ENCODE measurements at regions not wholly inside any gene's neighbourhood (a gene's known extent, or its start where the extent isn't known, plus 50 kb on each side); places are given as distances from the start of the nearest gene placed in this dataset.
"Not testable (repeated sequence)": the region's sequence is repeated elsewhere in the genome, so short reads cannot be mapped to it uniquely, and the experiment has no call there.

DNA sequence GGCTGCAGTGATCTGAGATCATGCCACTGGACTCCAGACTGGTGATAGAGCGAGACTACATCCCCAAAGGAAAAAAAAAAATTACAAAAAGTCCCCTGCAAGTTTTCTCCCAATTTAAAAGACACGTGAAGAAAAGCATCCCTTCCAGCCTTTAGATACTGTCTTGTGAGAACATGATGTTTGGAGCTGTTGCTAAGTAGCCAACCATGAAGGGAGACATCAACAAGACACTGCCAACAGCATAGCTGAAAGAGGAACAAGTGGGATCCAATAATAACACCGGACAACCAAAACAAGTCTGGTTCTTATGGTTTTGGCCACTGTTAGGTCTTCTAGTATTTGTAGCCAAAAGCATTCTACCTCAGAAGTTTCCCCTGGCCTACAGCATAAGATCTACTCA lies 118.9 kb upstream of the CCDC180 start:
- DNase-seq (ENCODE audit: extremely low spot score) = no peak
- no peaks in the 10 kb centered on the region for H3K9me3 ChIP-seq
- H3K27me3 ChIP-seq = no peaks in the 10 kb centered on the region
- intact Hi-C loops (cut with DNase I) = no loop called here
- H3K4me1 ChIP-seq = peaks cover 0 to 5% (median 0%) of the 10 kb centered on the region in 4 donors
- H3K27ac ChIP-seq (replicated peaks in 1 of 4) = no peak overlapping the region
- H3K4me3 ChIP-seq = no peak overlapping the region
- whole genome bisulfite sequencing = 54% methylated on average over 3 of the region's 3 CpGs
- H3K36me3 ChIP-seq = no peaks in the 10 kb centered on the region
- TF ChIP-seq POLR2AphosphoS5 (IDR thresholded peaks at IDR 0.05) = no peak
- no peak for TF ChIP-seq POLR2A (IDR thresholded peaks at IDR 0.05; ENCODE audit: low read depth)
- TF ChIP-seq EP300 (IDR thresholded peaks at IDR 0.05) = no peak
- TF ChIP-seq CTCF (IDR thresholded peaks at IDR 0.05) = no peak

DNA sequence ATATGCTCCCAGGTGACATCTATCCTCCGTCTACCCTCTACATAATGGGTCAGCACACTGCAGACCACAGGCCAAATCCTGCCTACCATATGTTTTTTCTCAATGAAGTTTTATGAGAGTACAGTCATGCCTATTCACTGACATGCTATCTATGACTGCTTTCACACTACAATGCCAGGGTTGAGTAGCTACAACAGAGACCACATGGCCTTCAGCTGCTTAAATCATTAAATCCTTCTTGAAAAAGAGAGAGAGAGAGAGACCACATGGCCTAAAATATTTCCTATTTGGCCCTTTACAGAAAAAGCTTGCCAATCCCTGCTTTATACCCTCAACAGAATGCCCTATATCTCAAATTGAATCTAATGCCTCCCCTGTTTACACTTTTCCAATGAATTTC lies 119.8 kb upstream of the CCDC180 start:
- H3K4me1 ChIP-seq; intact Hi-C loops (cut with DNase I); DNase-seq (ENCODE audit: extremely low spot score); H3K36me3 ChIP-seq; H3K4me3 ChIP-seq; H3K27me3 ChIP-seq; H3K9me3 ChIP-seq; H3K27ac ChIP-seq (replicated peaks in 1 of 4): not testable (repeated sequence)
- 87% methylated on average over 1 of the region's 1 CpG for WGBS

- intact Hi-C loops (cut with DNase I) = no loop called here
- Histone ChIP-seq H3K27ac (replicated peaks in 1 of 4) (no peak overlapping the region), H3K36me3 (no peaks in the 10 kb centered on the region), H3K4me3 (no peak overlapping the region), H3K27me3 (no peaks in the 10 kb centered on the region), H3K4me1 (peaks cover 0 to 5% (median 0%) of the 10 kb centered on the region in 4 donors), H3K9me3 (no peaks in the 10 kb centered on the region)
- WGBS = 85% methylated on average over 1 of the region's 1 CpG
- DNase-seq (ENCODE audit: extremely low spot score) = no peak
- TF ChIP-seq CTCF (IDR thresholded peaks at IDR 0.05) (no peak), POLR2A (IDR thresholded peaks at IDR 0.05; ENCODE audit: low read depth) (no peak), POLR2AphosphoS5 (IDR thresholded peaks at IDR 0.05) (no peak), EP300 (IDR thresholded peaks at IDR 0.05) (no peak)
Observed at GRCh38 chr9:97186493-97186892, 121.0 kb upstream of the CCDC180 start.

GRCh38 chr9:97182532-97182931 lies 124.9 kb upstream of the CCDC180 start:
- intact Hi-C loops (cut with DNase I); H3K27me3 ChIP-seq; H3K4me1 ChIP-seq; DNase-seq (ENCODE audit: extremely low spot score); H3K9me3 ChIP-seq; H3K4me3 ChIP-seq; H3K36me3 ChIP-seq; H3K27ac ChIP-seq (replicated peaks in 1 of 4): not testable (repeated sequence)
- WGBS = 74% methylated on average over 2 of the region's 2 CpGs

DNA sequence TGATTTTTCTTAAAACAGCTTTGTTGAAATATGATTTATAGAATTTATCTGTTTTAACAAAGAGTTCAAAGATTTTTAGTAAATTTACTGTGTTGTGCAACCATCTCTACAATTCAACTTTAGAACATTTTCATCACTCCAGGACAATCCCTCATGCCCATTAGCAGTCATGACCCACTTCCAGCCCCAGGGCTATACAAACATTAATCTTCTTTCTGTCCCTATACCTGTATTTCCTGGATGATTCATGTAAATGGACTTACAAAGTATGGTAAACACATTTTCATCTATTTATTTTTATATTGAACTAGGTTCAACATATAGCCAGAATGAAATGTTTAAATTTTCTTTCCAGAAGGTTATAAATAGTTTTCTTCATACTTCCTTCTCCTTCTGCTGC lies 127.8 kb upstream of the CCDC180 start:
- TF ChIP-seq POLR2A (IDR thresholded peaks at IDR 0.05; ENCODE audit: low read depth) (no peak), EP300 (IDR thresholded peaks at IDR 0.05) (no peak), POLR2AphosphoS5 (IDR thresholded peaks at IDR 0.05) (no peak), CTCF (IDR thresholded peaks at IDR 0.05) (no peak)
- no peak for DNase-seq (ENCODE audit: extremely low spot score)
- intact Hi-C loops (cut with DNase I) = no loop called here
- Histone ChIP-seq H3K27me3 (no peaks in the 10 kb centered on the region), H3K27ac (replicated peaks in 1 of 4) (no peak overlapping the region), H3K4me1 (no peaks in the 10 kb centered on the region), H3K36me3 (no peaks in the 10 kb centered on the region), H3K4me3 (no peak overlapping the region), H3K9me3 (no peaks in the 10 kb centered on the region)

DNA sequence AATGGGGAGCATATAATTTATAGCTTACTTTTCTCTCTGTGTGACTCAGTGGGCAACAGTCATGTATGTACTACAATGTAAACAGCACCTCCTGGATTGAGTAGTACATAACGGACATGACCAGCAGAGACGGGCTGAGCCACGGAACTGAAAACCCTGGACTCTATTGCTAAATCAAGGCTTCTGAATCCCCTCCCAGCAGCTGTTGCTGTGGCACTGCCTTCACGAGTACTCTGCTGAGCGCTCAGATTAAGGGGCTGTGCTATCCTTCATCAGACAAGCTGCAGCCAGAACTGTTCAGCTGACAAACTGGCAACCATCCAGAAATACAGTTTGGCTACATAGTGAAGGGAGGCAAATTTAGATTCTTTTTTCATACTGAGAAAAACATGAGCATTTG lies 131.3 kb upstream of the CCDC180 start:
- no peak for TF ChIP-seq EP300 (IDR thresholded peaks at IDR 0.05)
- TF ChIP-seq CTCF (IDR thresholded peaks at IDR 0.05) = no peak
- TF ChIP-seq POLR2A (IDR thresholded peaks at IDR 0.05; ENCODE audit: low read depth) = no peak
- intact Hi-C loops (cut with DNase I) = no loop called here
- H3K27ac ChIP-seq (replicated peaks in 1 of 4) = no peak overlapping the region
- H3K27me3 ChIP-seq = no peaks in the 10 kb centered on the region
- no peaks in the 10 kb centered on the region for H3K36me3 ChIP-seq
- WGBS = 22% methylated on average over 5 of the region's 5 CpGs
- H3K4me3 ChIP-seq = no peak overlapping the region
- H3K4me1 ChIP-seq = no peaks in the 10 kb centered on the region
- DNase-seq (ENCODE audit: extremely low spot score) = no peak
- H3K9me3 ChIP-seq = no peaks in the 10 kb centered on the region

DNA sequence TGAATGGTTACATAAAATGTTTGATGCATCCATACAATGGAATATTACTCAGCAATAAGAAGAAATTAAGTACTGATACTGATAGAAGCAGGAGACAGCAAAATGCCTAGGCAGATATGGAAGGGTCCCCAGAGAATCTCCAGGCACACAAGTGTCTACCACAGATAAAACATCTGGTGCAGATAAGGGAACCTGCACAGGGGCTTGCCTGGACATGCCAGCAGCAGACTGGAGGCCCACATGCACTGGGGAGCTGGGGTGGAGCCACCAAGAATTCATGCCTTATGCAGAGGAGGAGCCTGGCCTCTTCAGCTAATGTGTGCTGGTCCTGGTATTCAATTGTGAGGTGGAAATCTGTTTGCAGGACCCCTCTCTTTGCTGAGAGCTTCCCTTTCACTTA lies 129.2 kb upstream of the CTSV start:
- H3K36me3 ChIP-seq; H3K27me3 ChIP-seq; H3K4me1 ChIP-seq; intact Hi-C loops (cut with DNase I); H3K9me3 ChIP-seq; DNase-seq (ENCODE audit: extremely low spot score); H3K27ac ChIP-seq (replicated peaks in 1 of 4); H3K4me3 ChIP-seq: not testable (repeated sequence)

- H3K27me3 ChIP-seq; H3K4me1 ChIP-seq; H3K36me3 ChIP-seq; H3K4me3 ChIP-seq; H3K9me3 ChIP-seq; H3K27ac ChIP-seq (replicated peaks in 1 of 4); DNase-seq (ENCODE audit: extremely low spot score); intact Hi-C loops (cut with DNase I): not testable (repeated sequence)
Observed at GRCh38 chr9:97166496-97167138, 127.7 kb upstream of the CTSV start.

Measured in esophagus muscularis mucosa (tissue), 4 donors.